ENCODE measurements at regions not wholly inside any gene's neighbourhood (a gene's known extent, or its start where the extent isn't known, plus 50 kb on each side); places are given as distances from the start of the nearest gene placed in this dataset.
"Not testable (repeated sequence)": the region's sequence is repeated elsewhere in the genome, so short reads cannot be mapped to it uniquely, and the experiment has no call there.

- no peak for DNase-seq
These were observed 287.6 kb downstream of the MYCN start for GRCh38 chr2:16227811-16228462.

GRCh38 chr2:16226943-16227664 lies 286.8 kb downstream of the MYCN start:
- no peak for DNase-seq

DNA sequence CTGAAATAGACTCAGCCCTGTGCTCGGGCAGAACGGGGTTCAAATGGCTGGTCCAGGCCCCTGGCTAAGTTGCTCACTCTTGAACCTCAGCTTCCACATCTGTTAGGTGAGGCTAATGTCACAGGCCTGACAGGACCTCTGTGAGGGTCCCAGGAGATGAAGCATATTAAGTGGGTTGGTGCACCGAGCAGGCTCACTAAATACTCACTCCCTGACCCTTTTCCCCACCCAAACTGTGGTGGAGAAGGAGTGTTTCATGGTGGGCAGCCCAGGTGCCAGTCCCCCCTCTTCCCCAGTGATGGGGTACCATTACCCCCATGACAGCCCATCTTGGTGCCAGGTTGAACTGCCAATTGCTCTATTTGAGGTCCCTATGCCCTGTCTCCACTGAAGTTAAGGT lies 286.0 kb downstream of the MYCN start:
- no peak for DNase-seq

- no peak for DNase-seq
These were observed 285.2 kb downstream of the MYCN start for GRCh38 chr2:16225545-16225944.

DNA sequence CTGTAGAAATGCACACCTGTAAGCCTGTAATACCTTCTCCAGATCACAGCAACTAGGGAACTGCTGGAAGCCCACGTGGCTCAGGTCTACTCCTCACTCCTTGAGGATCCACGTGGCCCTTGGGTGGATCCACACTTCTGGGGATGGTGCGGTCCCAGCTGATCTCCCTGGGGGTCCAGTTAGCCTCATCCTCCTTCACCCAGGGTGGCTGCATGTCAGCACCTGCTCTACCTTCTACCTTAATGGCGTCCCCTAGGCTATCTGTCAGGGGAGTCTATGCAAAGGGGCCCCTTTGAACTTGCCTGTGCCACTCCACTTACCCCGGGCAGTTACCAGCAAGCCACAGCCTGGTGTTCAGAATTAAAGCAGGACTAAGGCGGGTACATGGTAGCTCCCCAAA lies 284.7 kb downstream of the MYCN start:
- no peak for DNase-seq

- no peak for DNase-seq
These were observed 284.1 kb downstream of the MYCN start for GRCh38 chr2:16224298-16225045.

- no peak for DNase-seq
These were observed 283.5 kb downstream of the MYCN start for GRCh38 chr2:16223841-16224177.

GRCh38 chr2:16223161-16223840 lies 283.0 kb downstream of the MYCN start:
- no peak for DNase-seq

- no peak for DNase-seq
These were observed 282.0 kb downstream of the MYCN start for GRCh38 chr2:16222326-16222725.

DNA sequence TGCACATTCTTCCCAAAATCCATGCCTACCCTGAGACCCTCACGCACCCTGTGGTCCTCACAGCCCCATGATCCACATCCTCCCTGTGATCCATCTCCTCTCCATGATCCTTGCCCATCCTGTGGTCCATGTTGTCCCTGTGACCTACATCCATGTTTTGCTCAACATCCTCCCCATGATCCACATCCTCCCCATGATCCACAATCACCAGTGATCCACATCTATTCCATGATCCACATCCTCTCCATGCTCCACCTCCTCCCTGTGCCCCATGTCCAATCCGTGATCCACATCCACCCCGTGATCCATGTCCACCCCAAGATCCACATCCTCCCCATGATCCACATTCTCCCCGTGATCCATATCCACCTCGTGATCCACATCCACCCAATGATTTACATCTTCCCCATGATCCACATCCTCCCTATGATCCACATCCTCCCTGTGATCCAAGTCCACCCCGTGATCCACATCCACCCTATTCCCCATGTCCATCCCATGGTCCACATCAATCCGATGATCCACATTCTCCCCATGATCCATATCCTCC lies 281.2 kb downstream of the MYCN start:
- no peak for DNase-seq

DNA sequence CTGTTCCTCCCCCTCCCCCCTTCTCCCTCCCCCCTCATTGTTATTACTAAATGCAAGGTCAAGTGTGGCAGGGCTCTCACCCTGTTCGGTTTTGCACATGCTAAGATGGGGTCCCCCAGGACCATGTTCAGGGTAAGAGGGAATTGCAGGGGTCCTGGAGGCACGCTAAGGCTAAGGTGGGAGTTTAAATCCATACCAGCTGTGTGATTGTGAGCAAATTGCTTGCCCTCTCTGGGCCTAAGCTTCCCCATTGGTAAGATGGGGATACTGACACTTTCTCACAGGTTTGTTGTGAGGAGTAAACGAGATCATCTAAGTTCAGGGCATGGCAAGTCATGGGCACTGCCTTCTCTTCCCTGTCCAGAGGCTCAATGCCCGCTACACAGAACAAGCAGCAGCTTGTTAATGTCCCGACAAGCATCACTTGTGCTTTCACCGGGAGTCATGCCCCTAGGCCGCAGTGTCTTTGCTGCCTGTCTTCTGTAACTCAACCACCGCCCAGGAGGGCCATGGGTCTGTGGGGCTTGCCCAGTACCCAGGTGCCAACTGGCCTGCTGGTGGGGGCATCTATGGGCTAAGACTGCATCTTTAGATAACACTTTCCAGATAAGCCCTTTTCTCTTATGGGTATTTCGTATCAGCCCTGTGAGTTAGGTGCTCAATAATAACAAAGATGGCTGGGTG lies 279.1 kb downstream of the MYCN start:
- DNase-seq, result no peak

DNA sequence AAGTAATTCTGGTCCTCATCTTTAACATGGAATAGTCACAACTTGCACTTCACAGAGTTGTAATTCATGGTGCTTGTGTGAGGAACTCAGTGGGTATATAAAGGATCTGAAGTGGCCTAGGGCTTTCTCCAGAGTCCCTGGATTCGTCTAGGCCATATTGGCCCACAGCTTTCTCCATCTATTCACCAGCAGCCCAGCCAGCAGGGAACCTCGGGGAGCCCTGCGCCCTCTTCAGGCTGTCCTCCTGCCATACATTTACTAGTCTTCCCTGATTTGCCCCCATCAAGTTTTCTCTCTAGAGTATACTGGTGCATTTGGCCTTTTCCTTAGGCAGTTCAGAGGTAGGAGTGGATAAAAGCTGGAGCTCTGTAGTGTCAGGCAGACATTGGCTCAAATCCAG lies 278.3 kb downstream of the MYCN start:
- no peak for DNase-seq

DNA sequence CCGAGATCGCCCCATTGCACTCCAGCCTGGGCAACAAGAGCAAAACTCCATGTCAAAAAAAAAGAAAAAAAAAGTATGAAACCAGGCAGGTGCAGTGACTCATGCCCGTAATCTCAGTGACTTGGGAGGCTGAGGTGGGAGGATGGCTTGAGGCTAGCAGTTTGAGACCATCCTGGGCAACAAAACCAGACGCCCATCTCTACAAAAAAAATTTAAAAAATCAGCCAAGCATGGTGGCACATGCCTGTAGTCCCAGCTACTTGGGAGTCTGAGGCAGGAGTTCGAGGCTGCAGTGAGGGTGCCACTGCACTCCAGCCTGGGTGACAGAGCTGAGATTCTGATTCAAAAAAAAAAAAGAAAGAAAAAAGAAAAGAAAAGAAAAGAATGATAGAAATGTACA lies 277.8 kb downstream of the MYCN start:
- DNase-seq, result no peak

DNA sequence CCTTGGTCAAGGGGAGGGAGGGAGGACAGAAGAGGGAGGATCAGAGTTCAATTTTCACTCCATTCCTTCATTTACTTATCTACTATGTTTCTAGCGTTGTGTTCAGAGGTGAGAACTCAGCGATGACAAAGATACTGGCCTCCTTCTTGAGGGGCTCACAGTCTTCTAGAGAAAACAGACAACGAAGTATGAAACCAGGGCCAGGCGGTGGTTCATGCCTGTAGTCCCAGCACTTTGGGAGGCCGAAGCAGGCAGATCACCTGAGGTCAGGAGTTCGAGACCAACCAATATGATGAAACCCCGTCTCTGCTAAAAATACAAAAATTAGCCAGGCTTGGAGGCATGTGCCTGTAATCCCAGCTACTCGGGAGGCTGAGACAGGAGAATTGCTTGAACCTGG lies 277.4 kb downstream of the MYCN start:
- DNase-seq, result not testable (repeated sequence)

DNA sequence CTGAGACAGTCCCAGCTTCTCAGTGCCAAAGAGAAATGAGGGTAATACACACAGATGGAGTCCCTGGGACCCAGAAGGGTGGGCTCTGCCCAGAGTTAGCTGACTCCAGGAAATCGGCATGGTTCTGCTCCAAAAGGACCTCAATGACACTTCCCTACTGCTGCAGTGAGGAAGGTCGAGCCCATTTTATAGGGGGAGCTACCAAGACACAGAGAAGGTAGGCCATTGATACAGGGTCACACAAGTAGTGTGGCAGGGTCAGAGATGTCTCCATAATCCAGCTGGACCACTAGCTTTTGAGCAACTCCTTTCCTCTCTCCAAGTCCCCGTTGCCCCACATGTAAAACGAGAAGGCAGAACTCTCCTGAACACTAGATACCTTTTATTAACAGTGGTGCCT lies 276.9 kb downstream of the MYCN start:
- no peak for DNase-seq

DNA sequence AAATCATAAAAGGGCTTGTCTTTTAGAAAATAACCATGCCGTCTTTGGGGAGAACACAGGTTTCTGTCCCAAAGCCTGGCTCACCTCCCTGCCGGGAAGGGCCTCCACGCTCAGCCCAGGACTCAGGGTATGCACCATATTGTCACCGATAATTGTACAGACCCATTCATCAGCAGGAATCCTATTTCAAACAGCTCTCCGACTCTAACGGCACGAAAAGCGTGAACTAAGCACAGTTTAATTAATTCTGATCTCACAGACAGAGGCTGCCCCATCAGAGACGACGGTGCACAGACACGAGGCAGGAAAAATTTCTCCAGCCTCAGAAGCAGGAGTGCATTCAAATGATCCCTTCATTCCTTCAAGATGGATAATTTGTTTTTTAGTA lies 276.2 kb downstream of the MYCN start:
- DNase-seq, result no peak

- DNase-seq, result no peak
These were observed 275.7 kb downstream of the MYCN start for GRCh38 chr2:16215902-16216557.

- DNase-seq, result no peak
These were observed 274.5 kb downstream of the MYCN start for GRCh38 chr2:16214861-16215260.

GRCh38 chr2:16214391-16214790 lies 274.0 kb downstream of the MYCN start:
- no peak for DNase-seq

GRCh38 chr2:16212321-16212720 lies 272.0 kb downstream of the MYCN start:
- no peak for DNase-seq

DNA sequence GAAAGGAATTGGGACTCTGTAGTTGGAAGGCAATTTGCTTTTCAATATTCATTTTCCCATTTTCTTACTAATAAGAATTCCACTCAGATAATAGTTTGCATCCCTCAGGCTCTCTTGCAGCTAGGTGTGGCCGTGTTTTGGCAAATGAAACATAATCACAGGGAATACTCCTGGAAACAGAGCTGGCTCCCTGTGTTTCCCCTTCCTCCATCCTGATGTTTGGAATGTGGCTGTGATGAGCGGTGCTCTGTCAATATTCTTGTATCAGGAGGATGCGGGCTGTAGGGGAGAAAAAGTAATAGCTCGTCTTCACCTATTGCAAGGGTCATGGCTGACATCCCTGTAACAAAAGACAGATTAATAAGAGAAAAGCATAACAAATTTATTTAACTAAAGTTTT lies 271.0 kb downstream of the MYCN start:
- DNase-seq, result no peak

DNA sequence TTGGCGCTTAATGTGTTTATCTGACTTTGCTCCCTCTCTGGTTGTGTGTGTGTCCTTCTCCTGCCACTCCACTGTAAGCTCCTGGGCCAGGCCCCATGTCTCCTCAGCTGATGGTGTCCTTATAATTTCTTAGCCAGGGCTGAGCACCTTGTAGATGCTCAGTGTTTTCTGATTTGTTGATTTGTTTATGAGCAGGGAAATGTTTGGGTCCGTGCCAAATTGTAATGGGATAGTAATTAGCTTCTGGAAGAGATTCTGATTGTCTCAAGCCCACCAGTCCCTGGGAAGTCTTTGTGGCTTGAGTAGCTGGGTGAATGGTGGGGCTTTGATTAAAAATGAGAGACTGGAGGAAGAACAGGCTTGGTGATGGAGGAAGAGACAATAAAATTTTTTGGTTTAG lies 270.5 kb downstream of the MYCN start:
- DNase-seq, result no peak

All from T-helper 9 cell (primary cell).